OCI-LY3 (cell line): ENCODE measurements at regions not wholly inside any gene's neighbourhood (a gene's known extent, or its start where the extent isn't known, plus 50 kb on each side); places are given as distances from the start of the nearest gene placed in this dataset.

Experiments
- H2AFZ ChIP-seq: fragments of 200-600, 300-600 bp; shearing (Covaris generic); 2 replicates; pipeline ENCODE4 v1.6.0; 2014; ENCODE audit warnings: antibody characterized with exemption, low read depth, low read length
- H3K27ac ChIP-seq: fragments of 200-600, 300-600 bp; sonication (generic); 2 replicates; pipeline ENCODE4 v1.5.1; 2014; ENCODE audit warnings: mild to moderate bottlenecking, low read length, moderate library complexity, mixed read lengths
- H3K27me3 ChIP-seq: fragments of 200-600, 300-600 bp; sonication (generic); 2 replicates; pipeline ENCODE4 v1.6.1; 2014; ENCODE audit warnings: low read depth, low read length, mixed read lengths
- H3K36me3 ChIP-seq: fragments of 200-600, 300-600 bp; sonication (generic); replicated peaks from 2 replicates; pipeline ENCODE3; 2014; ENCODE audit warnings: low read depth, low read length, mixed read lengths
- H3K4me1 ChIP-seq: fragments of 300-600, 200-600 bp; sonication (generic); 2 replicates; pipeline ENCODE4 v1.6.1; 2014; ENCODE audit warnings: low read length, mixed read lengths
- H3K4me2 ChIP-seq: fragments of 200-600, 300-600 bp; sonication (generic); 2 replicates; pipeline ENCODE4 v1.6.1; 2014; ENCODE audit warnings: low read length, mixed read lengths
- H3K4me3 ChIP-seq: fragments of 300-600, 200-600 bp; sonication (generic); 2 replicates; pipeline ENCODE4 v1.5.1; 2014; ENCODE audit warnings: antibody characterized with exemption, mild to moderate bottlenecking, low read length, moderate library complexity
- H3K79me2 ChIP-seq: fragments of 300-600, 200-600 bp; shearing (Covaris generic); 2 replicates; pipeline ENCODE4 v1.6.1; 2014; ENCODE audit warnings: mild to moderate bottlenecking, low read length, mixed read lengths
- H3K9ac ChIP-seq: fragments of 300-600, 200-600 bp; shearing (Covaris generic); 2 replicates; pipeline ENCODE4 v1.6.0; 2014; ENCODE audit warnings: mild to moderate bottlenecking, low read length, moderate library complexity
- H3K9me3 ChIP-seq: fragments of 200-600, 300-600 bp; shearing (Covaris generic); 2 replicates; pipeline ENCODE4 v1.6.1; 2014; ENCODE audit warnings: low read length, mixed read lengths; ENCODE audit not compliant: insufficient read depth
- H4K20me1 ChIP-seq: fragments of 200-600, 300-600 bp; sonication (generic); 2 replicates; pipeline ENCODE4 v1.6.1; 2016; ENCODE audit warnings: low read length, mixed read lengths; ENCODE audit not compliant: insufficient read depth
- EZH2phosphoT487 ChIP-seq: fragments of 200-600 bp; shearing (Covaris generic); IDR thresholded peaks from 2 replicates; pipeline ENCODE4 v1.6.1; 2018; ENCODE audit warnings: antibody characterized with exemption, mixed run types, low read depth
- TF ChIP-seq, protein P1 (sequence below): fragments of 200-600, 300-600 bp; sonication (generic); IDR thresholded peaks from 2 replicates; pipeline ENCODE4 v1.5.1; 2014; ENCODE audit warnings: antibody characterized with exemption, low read length, low read depth

DNA sequence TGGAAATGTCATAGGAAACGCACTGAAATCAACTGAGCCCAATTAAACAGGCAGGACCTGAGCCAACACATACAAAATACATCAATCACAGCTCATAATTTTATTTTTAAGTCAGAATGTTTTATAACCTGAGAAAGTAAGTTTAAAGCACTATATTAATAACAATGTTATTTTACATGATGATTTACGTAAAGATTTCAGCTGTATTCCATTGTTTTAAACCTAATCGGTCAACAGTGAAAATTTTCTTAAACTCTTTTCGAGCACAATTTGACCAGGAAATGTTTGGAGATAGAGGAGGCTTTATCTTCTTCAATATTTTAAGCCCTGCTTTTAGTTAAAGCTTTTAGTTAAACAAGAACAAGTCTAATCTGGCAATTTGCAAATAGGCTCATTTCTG is 201.8 kb upstream of the TOX3 start:
- no peak overlapping the region for H3K4me2 ChIP-seq
- no peaks in the 10 kb centered on the region for H3K4me1 ChIP-seq
- TF ChIP-seq, protein P1, sequence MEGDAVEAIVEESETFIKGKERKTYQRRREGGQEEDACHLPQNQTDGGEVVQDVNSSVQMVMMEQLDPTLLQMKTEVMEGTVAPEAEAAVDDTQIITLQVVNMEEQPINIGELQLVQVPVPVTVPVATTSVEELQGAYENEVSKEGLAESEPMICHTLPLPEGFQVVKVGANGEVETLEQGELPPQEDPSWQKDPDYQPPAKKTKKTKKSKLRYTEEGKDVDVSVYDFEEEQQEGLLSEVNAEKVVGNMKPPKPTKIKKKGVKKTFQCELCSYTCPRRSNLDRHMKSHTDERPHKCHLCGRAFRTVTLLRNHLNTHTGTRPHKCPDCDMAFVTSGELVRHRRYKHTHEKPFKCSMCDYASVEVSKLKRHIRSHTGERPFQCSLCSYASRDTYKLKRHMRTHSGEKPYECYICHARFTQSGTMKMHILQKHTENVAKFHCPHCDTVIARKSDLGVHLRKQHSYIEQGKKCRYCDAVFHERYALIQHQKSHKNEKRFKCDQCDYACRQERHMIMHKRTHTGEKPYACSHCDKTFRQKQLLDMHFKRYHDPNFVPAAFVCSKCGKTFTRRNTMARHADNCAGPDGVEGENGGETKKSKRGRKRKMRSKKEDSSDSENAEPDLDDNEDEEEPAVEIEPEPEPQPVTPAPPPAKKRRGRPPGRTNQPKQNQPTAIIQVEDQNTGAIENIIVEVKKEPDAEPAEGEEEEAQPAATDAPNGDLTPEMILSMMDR: no peak
- TF ChIP-seq EZH2phosphoT487: no peak
- H3K9me3 ChIP-seq: no peaks in the 10 kb centered on the region
- no peaks in the 10 kb centered on the region for H3K79me2 ChIP-seq
- H4K20me1 ChIP-seq: no peaks in the 10 kb centered on the region
- H3K27me3 ChIP-seq: no peaks in the 10 kb centered on the region
- no peak overlapping the region for H3K27ac ChIP-seq
- H3K9ac ChIP-seq: no peak overlapping the region
- no peak overlapping the region for H2AFZ ChIP-seq
- H3K36me3 ChIP-seq: no peaks in the 10 kb centered on the region
- H3K4me3 ChIP-seq: no peak overlapping the region

DNA sequence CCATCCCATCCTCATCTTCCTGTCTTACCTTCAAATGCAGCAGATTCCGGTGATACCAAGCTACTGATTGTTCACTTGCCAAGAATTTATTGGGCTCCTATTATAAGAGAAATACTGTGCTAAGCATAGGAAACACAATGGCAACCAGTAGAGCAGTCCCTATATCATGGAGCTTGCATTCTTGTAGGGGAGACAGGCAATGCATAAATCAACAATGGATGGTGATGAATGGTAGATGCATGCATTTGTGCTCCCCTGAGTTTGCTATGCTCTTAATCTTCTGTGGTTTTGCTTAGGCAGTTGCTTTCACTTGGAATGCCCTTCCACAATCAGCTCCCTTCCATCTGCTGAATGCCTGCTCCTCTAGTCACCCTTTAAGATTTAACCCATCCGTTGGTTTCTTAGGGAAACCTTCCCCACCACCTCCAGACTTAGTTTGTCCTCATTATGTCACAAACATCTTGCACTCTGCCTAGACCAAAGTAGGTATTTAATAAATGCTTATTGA is 200.2 kb upstream of the TOX3 start:
- TF ChIP-seq, protein P1: no peak
- no peak for TF ChIP-seq EZH2phosphoT487
- Histone ChIP-seq H3K79me2 (no peaks in the 10 kb centered on the region), H3K9ac (no peak overlapping the region), H3K4me3 (no peak overlapping the region), H3K9me3 (no peaks in the 10 kb centered on the region), H3K4me1 (no peaks in the 10 kb centered on the region), H3K27me3 (no peaks in the 10 kb centered on the region), H4K20me1 (no peaks in the 10 kb centered on the region), H2AFZ (no peak overlapping the region), H3K4me2 (no peak overlapping the region), H3K27ac (no peak overlapping the region), H3K36me3 (no peaks in the 10 kb centered on the region)

DNA sequence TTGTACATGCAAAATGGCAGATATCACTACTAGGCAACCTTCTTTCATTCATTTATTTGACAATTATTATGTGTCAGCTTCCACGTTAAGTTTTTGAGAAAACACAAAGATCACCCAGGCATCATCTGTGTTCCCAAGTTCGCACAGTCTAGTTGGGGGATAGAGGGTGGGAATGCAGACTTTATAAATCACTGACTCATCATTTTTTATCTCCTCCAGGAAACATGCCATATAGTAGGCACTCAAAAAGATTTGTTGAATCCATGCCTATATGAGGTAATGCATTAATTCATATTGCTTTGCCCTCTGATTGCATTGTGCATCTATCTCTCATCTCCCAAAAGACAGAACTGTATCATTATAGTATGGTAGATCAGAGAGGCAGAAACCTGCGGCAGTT is 196.8 kb upstream of the TOX3 start:
- Histone ChIP-seq H3K9ac (no peak overlapping the region), H3K27ac (no peak overlapping the region), H4K20me1 (no peaks in the 10 kb centered on the region), H3K4me3 (no peak overlapping the region), H3K9me3 (no peaks in the 10 kb centered on the region), H3K36me3 (no peaks in the 10 kb centered on the region), H3K79me2 (no peaks in the 10 kb centered on the region), H3K27me3 (no peaks in the 10 kb centered on the region), H3K4me1 (no peaks in the 10 kb centered on the region), H3K4me2 (no peak overlapping the region), H2AFZ (no peak overlapping the region)
- no peak for TF ChIP-seq EZH2phosphoT487
- TF ChIP-seq, protein P1: no peak

DNA sequence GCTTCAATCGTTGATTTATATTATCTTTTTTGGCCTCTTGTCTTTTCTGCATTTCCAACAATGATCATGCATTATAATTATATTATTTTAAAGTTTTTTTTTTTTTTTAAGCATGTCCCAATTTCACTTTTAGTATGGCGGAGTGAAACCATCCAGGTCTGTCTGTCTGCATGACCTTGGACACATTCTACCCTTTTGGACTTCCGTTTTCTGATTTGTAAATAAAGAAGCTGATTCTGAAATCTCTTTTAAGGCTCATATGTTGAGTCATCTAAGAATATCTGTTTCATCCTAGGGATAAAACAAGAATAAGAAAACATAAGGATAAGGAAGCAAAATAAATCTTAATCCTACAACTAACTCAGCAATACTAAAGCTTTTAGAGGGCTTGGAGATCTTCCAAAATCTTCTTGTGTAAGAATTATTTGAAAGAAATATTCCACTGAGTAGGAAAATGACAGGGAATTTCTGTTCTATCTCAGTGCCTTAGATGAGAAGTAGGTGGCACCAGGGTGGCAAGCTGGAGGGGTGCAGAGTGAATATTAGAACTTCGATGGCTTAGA is 195.7 kb upstream of the TOX3 start:
- Histone ChIP-seq H3K36me3 (no peaks in the 10 kb centered on the region), H3K4me1 (no peaks in the 10 kb centered on the region), H2AFZ (no peak overlapping the region), H3K27me3 (no peaks in the 10 kb centered on the region), H3K27ac (no peak overlapping the region), H3K9ac (no peak overlapping the region), H4K20me1 (no peaks in the 10 kb centered on the region), H3K79me2 (no peaks in the 10 kb centered on the region), H3K9me3 (no peaks in the 10 kb centered on the region), H3K4me3 (no peak overlapping the region), H3K4me2 (no peak overlapping the region)
- TF ChIP-seq, protein P1: no peak
- TF ChIP-seq EZH2phosphoT487: no peak
